Stimulated activated CD4-positive, alpha-beta T cell treated with anti-CD3 and anti-CD28 coated beads, Interleukin-15, amount 100 ng/mL, for 48 hours (primary cell): ENCODE measurements at regions not wholly inside any gene's neighbourhood (a gene's known extent, or its start where the extent isn't known, plus 50 kb on each side); places are given as distances from the start of the nearest gene placed in this dataset.
"Not testable (repeated sequence)": the region's sequence is repeated elsewhere in the genome, so short reads cannot be mapped to it uniquely, and the experiment has no call there.

Experiments
- DNase-seq, 2 donors: peaks; one replicate each; pipeline ENCODE4 v3.0.0-alpha.2; 2020; ENCODE audit warnings: low read depth in 2 of 2

GRCh38 chr5:99901972-99902371 lies 633.2 kb upstream of the FAM174A start:
- DNase-seq: no peak

GRCh38 chr5:99900302-99900852 lies 634.8 kb upstream of the FAM174A start:
- DNase-seq: no peak

- DNase-seq: no peak
Measured at GRCh38 chr5:99879791-99880511, 655.2 kb upstream of the FAM174A start.

- DNase-seq: no peak
Measured at GRCh38 chr5:99878830-99879229, 656.3 kb upstream of the FAM174A start.

- DNase-seq: no peak
Measured at GRCh38 chr5:99866740-99867139, 668.4 kb upstream of the FAM174A start.

GRCh38 chr5:99865159-99865558 lies 670.0 kb upstream of the FAM174A start:
- no peak for DNase-seq

GRCh38 chr5:99835791-99836190 lies 699.4 kb upstream of the FAM174A start:
- no peak for DNase-seq

- no peak for DNase-seq
Measured at GRCh38 chr5:99827136-99827535, 708.0 kb upstream of the FAM174A start.

GRCh38 chr5:99817796-99818195 lies 717.4 kb upstream of the FAM174A start:
- no peak for DNase-seq

GRCh38 chr5:99814321-99815063 lies 720.7 kb upstream of the FAM174A start:
- DNase-seq: no peak

GRCh38 chr5:99808657-99809230 lies 726.4 kb upstream of the FAM174A start:
- DNase-seq: no peak

GRCh38 chr5:99807346-99807745 lies 727.8 kb upstream of the FAM174A start:
- DNase-seq: no peak

- no peak for DNase-seq
Measured at GRCh38 chr5:99795031-99795430, 740.1 kb upstream of the FAM174A start.

GRCh38 chr5:99788482-99788881 lies 746.7 kb upstream of the FAM174A start:
- DNase-seq: no peak

GRCh38 chr5:99775189-99775588 lies 760.0 kb upstream of the FAM174A start:
- DNase-seq: no peak

- DNase-seq: no peak
Measured at GRCh38 chr5:99773290-99773689, 761.9 kb upstream of the FAM174A start.

GRCh38 chr5:99771296-99771695 lies 763.9 kb upstream of the FAM174A start:
- DNase-seq: no peak

GRCh38 chr5:99765011-99765410 lies 770.2 kb upstream of the FAM174A start:
- DNase-seq: no peak

- no peak for DNase-seq
Measured at GRCh38 chr5:99763021-99763774, 772.0 kb upstream of the FAM174A start.

GRCh38 chr5:99747342-99747741 lies 787.8 kb upstream of the FAM174A start:
- no peak for DNase-seq

GRCh38 chr5:99733146-99733545 lies 802.0 kb upstream of the FAM174A start:
- not testable (repeated sequence) for DNase-seq

GRCh38 chr5:99730653-99731052 lies 801.8 kb upstream of the CHD1 start:
- DNase-seq: not testable (repeated sequence)
